ENCODE measurements at regions not wholly inside any gene's neighbourhood (a gene's known extent, or its start where the extent isn't known, plus 50 kb on each side); places are given as distances from the start of the nearest gene placed in this dataset.

- peak in 1 of 2 donors; percentile 7 for TF ChIP-seq CTCF (conservative IDR thresholded peaks at IDR 0.05 in 1 of 2, IDR thresholded peaks at IDR 0.05 in 1 of 2; ENCODE audit: extremely low read depth in 1 of 2, insufficient read depth in 1 of 2, low read depth in 1 of 2, low read length in 2 of 2)
- no peak for TF ChIP-seq EZH2 (IDR thresholded peaks at IDR 0.05; ENCODE audit: borderline replicate concordance, low read length)
Measured at GRCh38 chr1:57683037-57683942, 259.4 kb upstream of the DAB1 start.

Data from mammary epithelial cell (primary cell).